Cardiac muscle cell (in vitro differentiated cells and primary cell): ENCODE measurements at regions not wholly inside any gene's neighbourhood (a gene's known extent, or its start where the extent isn't known, plus 50 kb on each side); places are given as distances from the start of the nearest gene placed in this dataset.

Source experiments
- DNase-seq, 2 donors: peaks; one replicate each; pipeline versions ENCODE4 v3.0.0 to v3.0.0-alpha.2; 2010 to 2017; ENCODE audit warnings: low read depth in 1 of 2, low spot score in 1 of 2
- H3K27ac ChIP-seq: fragments of 200-600 bp; sonication (generic); 2 replicates; pipeline ENCODE4 v1.5.1; 2016
- H3K27me3 ChIP-seq: fragments of 200-600 bp; sonication (generic); 2 replicates; pipeline ENCODE4 v1.6.0; 2016; ENCODE audit warnings: control low read depth
- H3K36me3 ChIP-seq: fragments of 200-600 bp; sonication (generic); 2 replicates; pipeline ENCODE4 v1.5.1; 2016; ENCODE audit warnings: control low read depth
- H3K4me1 ChIP-seq: fragments of 200-600 bp; sonication (generic); 2 replicates; pipeline ENCODE4 v1.8.1; 2017; ENCODE audit warnings: low read depth, mild to moderate bottlenecking, mixed run types
- H3K4me3 ChIP-seq: fragments of 200-600 bp; sonication (generic); 2 replicates; pipeline ENCODE4 v1.5.1; 2016; ENCODE audit warnings: mild to moderate bottlenecking
- H3K9me3 ChIP-seq: fragments of 200-600 bp; sonication (generic); 2 replicates; pipeline ENCODE4 v1.5.1; 2017; ENCODE audit warnings: low read depth, mild to moderate bottlenecking, control low read depth
- TF ChIP-seq, protein P1 (sequence below): IDR thresholded peaks from 2 replicates; pipeline ENCODE4 v1.5.1; 2012; ENCODE audit warnings: low read depth, mild to moderate bottlenecking, low read length

DNA sequence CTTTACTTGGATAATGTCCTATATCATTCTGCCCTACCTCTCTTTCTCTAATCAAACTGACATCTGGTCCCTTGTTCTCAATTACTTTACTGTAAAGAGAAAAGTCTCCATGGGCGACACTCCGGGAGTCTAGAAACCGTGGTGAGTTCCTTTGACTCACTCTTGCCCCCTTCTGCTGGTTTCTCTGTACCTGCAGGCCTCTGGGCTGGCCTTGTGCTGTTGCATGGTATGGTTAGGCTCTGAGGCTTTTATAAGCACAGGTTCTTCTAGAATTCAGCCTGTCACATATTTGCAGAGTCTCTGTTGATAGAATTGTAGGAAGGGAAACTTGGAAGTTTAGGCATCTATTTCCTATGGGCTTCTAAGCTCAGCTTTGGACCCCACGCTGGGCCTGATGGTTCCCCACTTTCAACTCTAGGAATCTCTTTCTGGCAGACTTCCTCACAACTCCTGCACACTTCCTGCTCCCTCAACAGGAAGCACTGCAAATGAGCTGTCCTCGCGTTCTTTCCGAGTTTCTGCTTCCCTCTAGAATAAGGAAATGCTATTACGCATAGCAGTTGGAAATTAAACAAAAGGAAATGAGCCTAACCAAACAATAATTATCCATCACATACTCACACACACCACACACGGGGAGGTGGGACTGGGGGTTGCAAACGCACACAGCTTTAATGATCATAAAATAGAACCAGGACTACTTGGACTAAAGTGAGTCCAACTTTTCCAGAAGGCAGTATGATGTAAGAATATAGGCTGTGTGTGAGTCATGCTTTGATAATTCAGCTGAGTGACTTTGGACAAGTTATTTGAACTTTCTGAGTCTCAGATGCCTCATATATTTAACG lies 683.3 kb downstream of the QKI start:
- TF ChIP-seq, protein P1, sequence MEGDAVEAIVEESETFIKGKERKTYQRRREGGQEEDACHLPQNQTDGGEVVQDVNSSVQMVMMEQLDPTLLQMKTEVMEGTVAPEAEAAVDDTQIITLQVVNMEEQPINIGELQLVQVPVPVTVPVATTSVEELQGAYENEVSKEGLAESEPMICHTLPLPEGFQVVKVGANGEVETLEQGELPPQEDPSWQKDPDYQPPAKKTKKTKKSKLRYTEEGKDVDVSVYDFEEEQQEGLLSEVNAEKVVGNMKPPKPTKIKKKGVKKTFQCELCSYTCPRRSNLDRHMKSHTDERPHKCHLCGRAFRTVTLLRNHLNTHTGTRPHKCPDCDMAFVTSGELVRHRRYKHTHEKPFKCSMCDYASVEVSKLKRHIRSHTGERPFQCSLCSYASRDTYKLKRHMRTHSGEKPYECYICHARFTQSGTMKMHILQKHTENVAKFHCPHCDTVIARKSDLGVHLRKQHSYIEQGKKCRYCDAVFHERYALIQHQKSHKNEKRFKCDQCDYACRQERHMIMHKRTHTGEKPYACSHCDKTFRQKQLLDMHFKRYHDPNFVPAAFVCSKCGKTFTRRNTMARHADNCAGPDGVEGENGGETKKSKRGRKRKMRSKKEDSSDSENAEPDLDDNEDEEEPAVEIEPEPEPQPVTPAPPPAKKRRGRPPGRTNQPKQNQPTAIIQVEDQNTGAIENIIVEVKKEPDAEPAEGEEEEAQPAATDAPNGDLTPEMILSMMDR: peak; percentile 15
- no peaks in the 10 kb centered on the region for H3K36me3 ChIP-seq
- no peak overlapping the region for H3K4me3 ChIP-seq
- no peaks in the 10 kb centered on the region for H3K27me3 ChIP-seq
- peaks cover 16% of the 10 kb centered on the region for H3K4me1 ChIP-seq
- H3K9me3 ChIP-seq: no peaks in the 10 kb centered on the region
- H3K27ac ChIP-seq: no peak overlapping the region
- peak; percentile 29 to 76 for DNase-seq

DNA sequence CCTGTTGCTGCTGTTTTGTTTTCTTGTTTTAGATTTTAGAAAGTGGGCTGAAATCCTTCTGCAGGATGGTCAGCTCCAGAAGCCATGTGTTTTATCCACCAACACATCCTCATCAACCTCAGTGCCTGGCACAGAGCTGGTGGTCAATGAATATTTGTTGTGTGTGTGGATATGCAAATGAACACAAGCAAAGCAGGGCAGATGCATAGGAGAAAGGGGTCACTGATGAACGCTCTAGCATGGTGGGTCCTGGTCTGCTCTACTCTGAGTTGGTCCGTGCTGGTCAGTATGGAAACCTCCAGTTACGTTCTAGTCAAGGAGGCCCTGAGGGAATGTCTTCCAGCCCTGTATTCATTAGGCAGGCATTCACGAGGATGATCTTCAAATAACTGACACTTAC lies 682.5 kb downstream of the QKI start:
- no peak overlapping the region for H3K4me3 ChIP-seq
- no peak overlapping the region for H3K27ac ChIP-seq
- no peaks in the 10 kb centered on the region for H3K36me3 ChIP-seq
- peaks cover 16% of the 10 kb centered on the region for H3K4me1 ChIP-seq
- TF ChIP-seq, protein P1: no peak
- H3K27me3 ChIP-seq: no peaks in the 10 kb centered on the region
- DNase-seq: no peak
- H3K9me3 ChIP-seq: no peaks in the 10 kb centered on the region

DNA sequence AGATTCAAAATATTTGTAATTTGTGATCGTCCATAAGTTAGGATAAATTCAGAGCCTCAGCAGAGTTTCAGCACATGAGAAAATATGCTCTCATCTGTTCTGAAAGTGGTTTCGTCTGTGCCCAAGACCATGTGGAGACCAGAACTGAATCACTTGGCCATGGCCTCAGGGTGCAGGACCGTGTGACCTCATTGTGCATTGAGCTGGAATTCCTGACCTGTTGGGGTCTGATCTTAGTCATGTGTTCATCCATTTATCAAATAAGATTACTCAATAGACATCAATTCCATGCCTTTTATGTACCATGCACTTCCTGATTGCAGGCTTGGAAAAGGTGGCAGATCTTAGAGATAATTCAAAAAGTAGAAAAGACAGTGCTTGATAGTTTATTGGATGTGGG lies 680.5 kb downstream of the QKI start:
- no peak for DNase-seq
- TF ChIP-seq, protein P1: no peak
- H3K27ac ChIP-seq: no peak overlapping the region

DNA sequence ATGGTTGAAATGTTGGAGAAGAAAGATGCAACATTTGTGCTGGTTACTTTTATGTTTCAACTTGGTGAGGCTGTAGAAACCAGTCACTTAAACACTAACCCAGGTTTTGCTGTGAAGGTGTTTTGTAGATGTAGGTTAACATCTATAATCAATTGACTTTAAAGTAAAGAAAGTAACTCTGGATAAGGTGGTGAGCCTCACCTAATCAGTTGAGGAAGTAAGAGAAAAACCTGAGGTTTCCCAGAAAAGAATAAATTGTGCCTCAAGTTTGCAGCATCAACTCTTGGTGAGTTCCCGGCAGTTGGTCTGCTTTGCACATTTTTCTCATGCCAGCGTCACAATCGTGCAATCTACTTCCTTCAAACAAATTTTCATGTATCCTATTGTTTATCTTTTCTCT lies 673.4 kb downstream of the QKI start:
- Histone ChIP-seq H3K36me3 (no peaks in the 10 kb centered on the region), H3K4me1 (no peaks in the 10 kb centered on the region), H3K27me3 (no peaks in the 10 kb centered on the region), H3K9me3 (no peaks in the 10 kb centered on the region), H3K4me3 (no peak overlapping the region), H3K27ac (no peak overlapping the region)
- TF ChIP-seq, protein P1: no peak
- DNase-seq: no peak

More for the DNA sequence above, 680.5 kb downstream of the QKI start:
- Histone ChIP-seq H3K9me3 (no peaks in the 10 kb centered on the region), H3K4me3 (no peak overlapping the region), H3K27me3 (no peaks in the 10 kb centered on the region), H3K36me3 (no peaks in the 10 kb centered on the region), H3K4me1 (peaks cover 16% of the 10 kb centered on the region)

DNA sequence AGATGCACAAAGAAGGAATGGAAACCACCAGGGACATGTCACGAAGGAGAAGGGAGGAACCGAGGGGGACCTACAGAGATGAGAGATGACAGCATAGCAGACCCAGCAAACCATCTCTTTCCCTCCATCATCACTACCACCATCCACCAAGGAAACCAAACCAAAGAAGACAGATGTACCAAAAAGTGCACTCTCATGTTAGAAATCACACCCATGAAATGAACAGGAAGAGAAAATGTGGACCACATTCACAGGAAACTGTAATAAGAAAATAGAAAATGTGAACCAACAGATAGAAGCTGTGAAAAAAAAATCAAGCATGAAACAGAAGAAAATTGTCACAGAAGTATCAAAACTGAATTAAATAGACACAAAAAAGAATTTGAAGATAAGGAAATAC lies 672.7 kb downstream of the QKI start:
- Histone ChIP-seq H3K27me3 (no peaks in the 10 kb centered on the region), H3K4me1 (no peaks in the 10 kb centered on the region), H3K9me3 (no peaks in the 10 kb centered on the region), H3K27ac (no peak overlapping the region), H3K4me3 (no peak overlapping the region), H3K36me3 (no peaks in the 10 kb centered on the region)
- TF ChIP-seq, protein P1: no peak
- DNase-seq: no peak
